ENCODE measurements at regions not wholly inside any gene's neighbourhood (a gene's known extent, or its start where the extent isn't known, plus 50 kb on each side); places are given as distances from the start of the nearest gene placed in this dataset.
A peak's percentile ranks its signal among the peaks of the same experiment; 100 is the strongest.

DNA sequence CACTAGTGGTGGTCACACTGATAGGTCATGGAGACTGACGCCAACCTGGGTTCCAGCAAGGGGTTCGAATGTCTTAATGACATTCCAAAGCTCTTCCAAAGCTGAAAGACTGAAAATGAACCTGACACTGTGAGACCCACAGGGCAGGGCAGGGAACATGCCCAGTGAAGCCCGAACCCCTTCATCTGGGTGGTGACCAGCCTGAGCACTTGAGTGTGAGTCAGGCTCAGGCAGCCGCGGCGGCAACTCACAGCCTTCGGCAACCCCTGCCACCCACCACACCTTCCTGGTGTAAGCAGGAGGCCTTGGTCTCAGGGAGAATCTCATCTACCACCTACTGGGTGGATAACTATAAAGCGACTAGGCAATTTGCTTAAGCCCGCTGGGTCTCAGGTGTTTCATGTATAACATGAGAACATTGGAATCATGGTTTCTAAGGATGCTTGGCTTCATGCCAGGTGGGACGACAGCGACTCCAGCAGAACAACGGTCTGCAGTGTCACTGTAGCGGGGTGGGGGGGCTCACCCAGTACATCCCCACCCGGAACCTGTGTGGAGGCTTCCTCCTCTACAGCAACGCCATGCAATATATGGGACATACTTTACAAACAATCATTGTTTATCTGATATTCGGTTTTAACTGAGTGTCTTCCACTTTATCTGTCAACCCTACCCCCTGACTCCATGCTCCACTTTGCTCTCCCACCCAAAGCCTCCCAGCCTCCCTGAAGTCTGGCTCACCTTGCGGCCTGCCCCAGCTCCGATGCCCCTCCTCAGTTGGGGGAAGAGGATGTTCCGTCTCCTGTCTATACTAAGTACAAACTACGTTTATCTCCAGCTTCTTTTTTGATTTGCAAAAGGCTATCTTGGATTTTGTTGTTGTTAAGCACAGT, 125.0 kb upstream of the MEF2A start:
- no peak for DNase-seq

DNA sequence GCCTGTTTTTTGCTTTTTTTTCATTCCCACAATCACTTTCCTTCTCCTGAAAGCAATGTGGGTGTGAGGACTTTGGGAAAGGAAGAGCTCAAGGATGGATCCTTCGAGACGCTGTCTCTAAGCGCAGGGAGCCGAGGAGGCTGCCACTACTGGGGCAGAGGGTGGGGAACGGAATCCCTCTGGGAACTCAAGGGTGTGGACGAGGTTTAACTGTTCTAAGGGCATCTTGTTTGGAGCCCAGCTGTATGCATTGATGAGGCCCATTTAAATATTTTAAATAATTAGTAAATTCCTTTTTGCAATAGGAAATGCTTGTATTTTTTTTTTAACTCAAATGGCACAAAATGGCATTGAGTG, 124.4 kb upstream of the MEF2A start:
- DNase-seq, result no peak

DNA sequence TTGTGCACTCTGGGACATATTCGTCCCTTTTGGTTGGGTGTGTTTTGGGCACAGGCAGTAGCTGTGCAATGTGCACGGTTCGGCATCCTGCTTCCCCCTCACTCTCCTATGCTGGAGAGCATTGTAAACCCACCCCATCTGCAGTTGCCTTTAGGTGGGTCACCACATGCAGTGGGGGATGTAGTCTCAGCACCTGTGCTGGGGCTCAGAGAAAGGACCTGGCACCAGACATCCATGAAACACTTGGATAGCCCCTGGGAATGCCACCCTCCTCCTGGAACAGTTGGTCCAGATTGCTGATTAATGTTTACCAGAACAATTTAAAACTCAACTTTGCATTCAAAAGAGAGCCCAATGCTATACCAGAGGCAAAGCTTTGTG, 123.9 kb upstream of the MEF2A start:
- no peak for DNase-seq

DNA sequence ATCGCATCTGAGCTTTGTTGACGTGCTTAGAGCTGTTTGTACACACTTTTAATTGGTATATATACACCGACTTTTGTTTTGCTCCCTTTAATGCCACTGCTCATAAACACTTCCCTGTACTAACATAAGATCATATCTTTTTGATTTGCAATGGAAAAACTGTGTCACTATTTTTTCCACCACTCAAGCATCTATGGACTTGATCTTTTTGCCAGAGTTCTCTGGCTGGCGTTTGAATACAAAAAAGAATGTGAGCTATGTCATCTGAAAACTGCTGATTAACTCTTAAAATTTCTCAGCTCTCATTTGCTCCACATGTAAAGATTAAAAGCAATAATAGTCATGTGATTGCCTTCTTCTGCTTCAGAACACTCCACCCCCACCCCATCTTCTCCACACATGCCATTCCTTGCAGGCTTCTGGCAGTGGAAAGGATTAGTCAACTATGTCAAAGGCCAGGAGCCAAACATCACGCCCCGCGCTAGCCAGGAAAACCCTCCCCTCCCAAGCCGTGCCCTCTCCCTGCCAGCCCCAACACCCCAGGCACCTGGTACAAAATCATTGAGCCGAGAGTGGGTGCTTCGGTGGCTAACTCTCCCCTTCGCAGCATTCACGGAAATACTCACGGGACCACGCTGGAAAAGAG, 123.4 kb upstream of the MEF2A start:
- no peak for DNase-seq

DNA sequence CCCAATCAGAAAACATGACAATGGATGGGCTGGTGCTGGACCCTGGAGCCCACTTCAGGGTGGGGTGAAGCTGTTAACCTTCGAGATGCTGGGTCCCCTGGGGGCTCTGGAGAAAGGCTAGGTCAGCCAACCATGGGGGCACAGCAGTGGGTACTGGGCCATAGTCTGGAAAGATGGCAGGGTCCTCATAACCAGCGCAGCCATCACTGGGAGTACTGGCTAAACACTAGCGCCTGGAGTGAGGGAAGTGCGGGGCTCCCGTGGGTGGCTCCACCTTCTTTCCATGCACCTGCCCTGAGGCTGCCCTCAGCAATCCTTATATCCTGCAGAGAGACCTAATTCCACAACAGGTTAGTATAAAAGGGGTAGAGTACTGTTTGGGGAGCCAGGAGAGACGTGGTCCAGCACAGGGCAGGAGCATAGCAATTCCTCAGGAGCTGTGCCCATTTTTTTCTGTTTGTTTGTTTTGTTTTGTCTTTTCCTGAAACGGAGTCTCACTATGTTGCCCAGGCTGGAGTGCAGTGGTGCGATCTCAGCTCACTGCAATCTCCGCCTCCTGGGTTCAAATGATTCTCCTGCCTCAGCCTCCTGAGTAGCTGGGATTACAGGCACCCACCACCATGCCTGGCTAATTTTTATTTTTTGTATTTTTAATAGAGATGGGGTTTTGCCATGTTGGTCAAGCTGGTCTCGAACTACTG, 122.6 kb upstream of the MEF2A start:
- DNase-seq, result no peak

DNA sequence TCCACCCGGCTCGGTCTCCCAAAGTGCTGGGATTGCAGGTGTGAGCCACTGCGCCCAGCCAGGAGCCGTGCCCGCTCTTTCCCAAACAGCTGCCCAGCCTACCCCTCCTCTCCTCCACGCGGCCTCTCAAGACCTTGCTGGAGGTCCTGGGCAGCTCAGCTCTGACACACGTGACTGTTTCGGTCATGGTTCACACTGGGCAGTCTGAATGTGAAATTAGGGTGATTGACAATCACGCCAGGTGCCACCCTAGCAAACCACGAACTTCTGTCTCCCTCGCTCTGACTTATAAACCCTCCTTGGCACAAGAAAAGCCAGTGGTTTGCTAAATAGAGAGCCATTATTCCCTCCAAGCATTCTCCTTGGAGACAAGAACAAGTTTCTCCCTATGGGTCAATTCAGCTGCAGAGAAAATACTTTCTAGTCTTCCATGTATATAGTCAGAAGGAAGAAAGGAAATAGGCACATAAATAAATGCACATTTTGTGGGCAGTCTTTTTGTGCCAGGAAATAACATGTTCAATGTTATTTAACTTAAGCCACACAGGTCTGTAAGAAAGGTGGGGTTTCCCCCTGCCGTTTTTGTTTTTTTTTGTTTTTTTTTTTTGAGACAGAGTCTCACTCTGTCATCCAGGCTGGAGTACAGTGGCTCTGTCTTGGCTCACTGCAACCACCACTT, 121.9 kb upstream of the MEF2A start:
- DNase-seq, result no peak

DNA sequence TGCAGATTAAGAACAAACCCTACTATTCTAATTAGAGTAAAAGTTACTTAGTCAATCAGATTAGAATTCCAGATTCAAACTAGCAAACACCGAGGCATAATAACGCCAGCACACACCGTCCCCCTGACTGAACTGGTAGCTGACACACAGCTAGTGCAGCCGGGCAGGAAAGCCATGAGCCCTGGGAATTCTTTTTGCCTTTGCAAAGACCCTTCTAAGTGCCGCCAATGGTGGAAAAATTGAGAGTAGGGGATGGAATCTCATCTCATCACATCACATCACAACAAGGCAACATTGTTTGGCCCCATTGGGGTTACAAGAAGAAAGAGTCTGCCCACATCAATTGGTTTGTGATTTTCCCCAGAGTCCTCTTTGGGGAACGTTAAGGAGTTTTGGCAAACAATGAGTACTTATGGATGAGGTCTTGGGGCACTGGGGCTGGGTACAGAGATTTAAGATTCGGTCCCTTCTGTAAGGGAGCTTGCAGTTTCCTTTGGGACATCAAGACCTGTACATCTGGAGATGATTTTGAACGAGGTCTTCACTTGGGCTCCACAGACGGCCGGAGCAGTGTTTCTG, 120.4 kb upstream of the MEF2A start:
- DNase-seq, result no peak

DNA sequence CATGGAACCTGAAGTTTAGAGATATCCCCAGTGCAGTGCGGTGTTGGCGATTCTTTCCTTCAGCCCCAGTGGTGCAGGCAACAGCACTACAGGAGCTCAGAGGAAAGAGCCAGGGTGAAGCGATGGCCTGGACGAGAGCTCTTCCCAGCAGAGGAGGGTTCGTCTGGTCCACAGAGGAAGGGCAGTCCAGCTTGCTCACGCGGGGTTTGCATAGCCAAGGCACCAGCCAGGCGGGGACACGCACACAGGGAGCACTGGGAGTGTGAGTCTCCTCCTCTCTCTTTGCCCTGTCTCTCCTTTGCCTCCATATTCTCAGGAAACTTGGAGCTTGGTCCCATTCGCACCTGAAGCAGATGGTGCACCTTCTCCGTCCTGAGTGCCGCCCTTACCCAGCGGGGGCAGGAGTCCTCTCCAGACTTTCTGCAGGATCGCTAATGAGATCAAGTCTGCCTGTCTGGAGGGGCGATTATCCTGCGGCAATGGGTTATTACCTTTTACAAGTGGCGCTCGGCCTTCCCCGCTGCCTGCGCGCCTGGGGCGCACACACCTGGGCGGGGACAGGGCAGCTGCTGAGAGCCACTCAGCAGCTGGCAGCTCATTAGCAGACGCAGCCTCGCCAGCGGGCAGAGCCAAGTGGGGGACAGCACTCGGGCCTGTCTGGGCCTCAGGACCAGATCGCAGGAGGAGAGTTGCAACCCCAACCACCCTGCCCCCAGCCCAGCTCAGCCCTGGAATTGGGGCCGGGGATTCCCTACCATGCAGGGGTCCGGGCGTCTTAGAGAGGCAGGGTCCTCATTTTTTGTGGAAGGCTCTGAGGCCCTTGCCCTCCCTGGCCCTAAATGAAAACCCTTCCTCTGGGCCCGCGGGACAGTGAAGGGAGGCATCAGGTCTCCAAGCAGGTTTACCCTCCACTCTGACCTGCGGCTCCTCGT, 119.0 kb upstream of the MEF2A start:
- peak; percentile 15 to 45 for DNase-seq

DNA sequence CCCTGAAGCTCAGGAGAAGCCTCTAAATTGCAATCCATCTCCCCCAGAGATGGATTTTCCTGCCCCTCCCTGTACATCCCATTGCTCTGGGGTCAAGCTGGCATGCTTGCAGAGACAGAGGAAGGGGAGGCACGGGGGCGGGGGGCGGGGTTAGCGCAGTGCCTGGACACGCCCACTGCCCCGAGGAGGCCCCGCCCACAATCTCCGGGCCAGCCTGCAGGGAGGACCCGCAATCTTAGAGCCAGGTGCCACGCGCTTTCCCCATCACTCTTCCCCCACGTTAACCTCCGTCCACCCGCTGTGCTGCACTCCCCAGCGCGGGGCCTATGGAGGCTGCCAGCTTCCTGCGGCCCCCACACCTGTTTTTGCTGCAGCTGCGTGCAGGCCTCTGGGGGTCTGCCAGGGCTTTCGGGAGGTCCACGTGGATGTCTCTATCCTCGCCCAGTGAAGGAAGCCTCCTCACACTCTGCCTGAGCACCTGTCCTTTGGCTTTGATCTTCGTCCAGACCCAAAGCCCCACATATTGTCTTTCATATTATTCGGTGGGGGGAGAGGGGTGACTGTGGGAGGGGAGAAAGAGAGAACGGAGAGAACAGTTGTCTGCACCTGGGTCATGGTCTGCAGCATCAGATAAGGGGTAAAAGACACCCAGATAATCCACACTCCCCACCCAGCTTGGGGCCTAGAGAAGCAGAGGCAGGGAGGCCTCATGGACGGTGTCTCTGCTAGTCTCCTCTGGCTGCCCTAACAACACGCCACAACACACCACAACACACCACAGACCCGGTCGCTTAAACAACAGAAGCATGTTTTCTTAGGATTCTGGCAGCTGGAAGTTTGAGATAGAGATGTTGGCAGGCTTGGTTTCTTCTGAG, 118.0 kb upstream of the MEF2A start:
- no peak for DNase-seq

DNA sequence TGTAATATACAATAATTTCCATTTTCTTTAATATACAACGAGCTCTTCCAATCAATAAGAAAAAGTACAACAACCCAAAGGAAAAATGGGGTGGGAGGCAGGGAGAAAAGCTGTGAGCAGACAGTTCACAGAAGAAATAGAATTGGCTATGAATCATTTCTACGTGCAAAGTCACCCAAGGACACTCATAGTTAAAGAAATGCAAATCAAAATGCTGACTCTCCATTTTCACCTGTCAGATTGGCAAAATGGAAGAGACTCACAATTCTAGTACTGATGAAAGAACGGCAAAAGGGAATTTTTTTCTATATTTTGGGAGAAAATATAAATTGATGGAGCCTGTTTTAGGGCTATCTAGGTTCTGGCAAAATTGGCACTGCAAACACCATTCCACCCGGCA, 116.3 kb upstream of the MEF2A start:
- no peak for DNase-seq

DNA sequence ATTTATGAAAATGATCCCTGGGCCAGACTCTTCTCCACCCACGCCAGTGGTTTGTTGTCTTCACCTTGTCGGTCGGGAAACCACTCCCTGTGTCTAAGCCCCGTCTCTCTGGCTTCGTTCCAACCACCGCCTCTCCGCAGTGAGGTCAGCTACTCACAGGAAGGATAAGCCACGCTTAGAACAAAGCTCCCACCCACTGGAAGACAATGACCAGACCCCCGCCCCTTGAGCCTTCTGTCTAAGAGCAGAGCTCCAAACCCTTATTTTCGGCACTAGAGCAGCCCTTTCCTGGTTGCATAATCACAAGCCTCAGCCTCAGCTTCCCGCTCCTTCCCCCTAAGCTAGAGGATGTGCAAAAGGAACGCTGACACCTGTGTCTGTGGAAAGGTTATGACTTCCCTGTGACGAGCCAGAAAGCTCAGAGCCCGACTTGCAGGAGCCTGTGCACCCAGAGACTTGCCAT, 114.9 kb upstream of the MEF2A start:
- DNase-seq, result peak; percentile 11 to 30

DNA sequence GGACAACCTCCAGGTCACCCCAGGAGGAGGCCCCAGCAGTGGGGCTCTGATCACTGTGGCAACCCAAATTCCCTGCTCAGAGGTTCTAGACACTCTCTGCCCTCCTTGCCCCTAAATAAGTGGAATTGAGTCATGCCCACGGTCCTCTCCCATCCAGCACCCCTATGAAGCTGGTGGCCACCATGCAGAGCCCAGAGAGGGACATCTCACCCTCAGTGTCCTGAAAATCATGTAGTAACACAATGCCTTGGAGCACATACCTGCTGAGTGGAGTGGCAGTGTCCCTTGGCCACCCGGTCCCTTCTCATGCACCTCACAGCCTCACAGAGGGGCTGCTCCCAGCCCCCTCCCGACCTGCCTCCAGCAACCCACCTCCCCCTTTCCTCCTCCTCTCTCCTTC, 114.3 kb upstream of the MEF2A start:
- no peak for DNase-seq

DNA sequence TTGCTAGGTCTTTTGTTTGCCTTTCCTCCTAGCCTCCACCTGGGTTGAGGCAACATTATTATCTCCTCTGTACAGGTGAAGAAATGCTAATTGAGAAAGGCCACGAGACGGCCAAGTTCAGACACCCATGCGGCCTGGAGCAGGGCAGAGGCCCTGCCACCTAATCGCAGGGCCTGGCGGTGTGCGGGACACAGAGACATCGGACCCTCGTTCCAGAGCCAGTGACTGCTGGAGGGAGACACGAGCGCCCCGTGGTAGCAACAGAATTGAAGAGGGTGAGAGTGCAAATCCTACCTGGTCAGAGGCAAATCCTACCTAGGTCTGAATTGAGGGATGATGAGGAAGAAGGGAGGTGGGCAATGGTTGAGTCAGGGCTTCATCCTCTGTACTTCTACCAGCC, 113.8 kb upstream of the MEF2A start:
- DNase-seq, result no peak

DNA sequence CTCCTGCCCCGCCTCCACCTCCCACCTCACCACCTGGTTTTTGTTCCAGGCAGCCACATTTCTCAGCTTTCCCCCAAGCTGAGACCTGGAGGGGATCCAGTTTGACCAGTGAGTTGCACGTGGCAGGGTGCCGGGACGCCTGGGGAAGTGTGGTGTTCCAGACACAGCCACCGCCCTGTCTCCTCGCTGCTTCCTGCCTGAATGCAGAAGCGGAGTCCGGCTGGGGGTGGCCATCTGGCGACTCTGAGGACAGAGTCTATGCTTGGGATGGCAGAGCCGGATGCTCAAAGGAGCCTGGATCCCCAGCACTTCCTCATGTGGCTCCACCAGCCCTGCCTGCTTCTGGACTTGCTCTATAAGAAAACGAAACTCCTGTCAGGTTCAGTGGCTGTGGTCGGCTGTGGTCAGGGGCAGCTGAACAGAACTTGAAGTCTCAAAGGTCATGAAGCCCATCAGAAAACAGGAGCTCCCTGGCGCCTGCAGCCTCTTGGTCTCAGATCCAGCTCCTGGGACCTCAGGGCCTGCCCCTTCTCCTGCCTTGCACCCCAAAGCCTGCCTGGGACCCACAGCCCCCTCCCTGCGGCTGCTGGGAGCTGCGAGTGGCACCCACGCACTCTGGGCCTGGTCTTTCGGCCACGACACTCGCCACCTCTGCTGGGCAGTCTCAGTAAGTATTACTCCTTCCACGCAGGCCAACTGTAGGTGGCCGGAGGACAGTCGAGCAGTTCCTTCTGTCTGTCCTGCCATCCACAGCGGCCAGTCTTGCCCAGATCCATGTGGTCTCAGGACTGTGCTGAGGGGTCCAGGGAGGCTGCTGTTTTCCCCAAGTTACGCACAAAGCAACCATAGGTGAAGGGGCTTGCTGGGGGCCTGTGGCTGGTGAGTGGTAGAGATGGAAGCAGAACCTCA, 112.8 kb upstream of the MEF2A start:
- DNase-seq, result no peak

DNA sequence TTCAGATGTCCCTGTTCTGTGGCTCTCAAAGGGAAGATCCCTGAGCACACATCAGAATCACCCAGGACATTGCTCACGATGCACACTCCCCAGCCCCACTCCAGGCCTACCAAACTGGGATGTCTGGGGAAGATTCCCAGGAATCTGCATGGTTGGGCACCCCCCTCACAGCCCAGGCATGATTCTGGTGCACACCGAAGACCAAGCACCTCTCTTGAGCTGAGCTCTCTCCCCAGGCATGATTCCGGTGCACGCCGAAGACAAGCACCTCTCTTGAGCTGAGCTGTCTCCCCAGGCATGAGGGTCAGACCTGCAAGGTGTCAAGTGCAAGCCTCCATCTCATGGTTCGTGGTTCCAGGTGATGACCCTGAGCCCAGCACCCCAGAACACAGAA, 112.2 kb upstream of the MEF2A start:
- DNase-seq, result no peak

DNA sequence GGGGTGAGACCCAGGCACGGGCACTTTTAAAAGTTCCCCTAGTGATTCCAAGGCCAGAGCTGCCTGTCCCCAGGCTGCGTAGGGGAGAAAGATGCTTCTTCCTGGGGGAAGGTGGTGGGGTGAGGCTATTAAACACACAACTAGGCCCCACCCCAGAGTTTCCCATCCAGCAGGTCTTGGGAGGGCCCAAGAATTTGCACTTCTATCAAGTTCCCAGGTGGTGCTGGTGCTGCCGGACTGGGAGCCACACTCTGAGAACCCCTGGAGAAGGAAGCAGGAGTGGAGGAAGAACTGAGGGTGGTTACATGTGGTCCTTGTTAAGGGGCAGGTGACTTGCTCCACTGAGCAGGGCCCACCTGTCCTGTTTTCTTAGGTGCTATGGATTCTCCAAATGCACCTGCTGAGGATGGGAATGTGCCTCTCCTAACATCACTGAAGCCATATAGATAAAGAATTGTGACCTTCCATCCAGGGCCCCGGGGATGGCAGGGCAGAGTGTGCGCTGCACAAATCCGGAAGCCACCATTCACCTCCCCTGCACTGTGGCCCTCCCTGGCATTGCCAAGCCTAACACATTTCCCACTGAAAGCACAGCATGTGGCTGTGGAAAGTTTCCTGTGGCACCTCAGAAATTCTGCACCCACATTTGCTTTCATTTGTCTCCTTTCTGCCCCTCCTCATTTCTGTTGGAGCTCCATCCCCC, 111.5 kb upstream of the MEF2A start:
- no peak for DNase-seq

DNA sequence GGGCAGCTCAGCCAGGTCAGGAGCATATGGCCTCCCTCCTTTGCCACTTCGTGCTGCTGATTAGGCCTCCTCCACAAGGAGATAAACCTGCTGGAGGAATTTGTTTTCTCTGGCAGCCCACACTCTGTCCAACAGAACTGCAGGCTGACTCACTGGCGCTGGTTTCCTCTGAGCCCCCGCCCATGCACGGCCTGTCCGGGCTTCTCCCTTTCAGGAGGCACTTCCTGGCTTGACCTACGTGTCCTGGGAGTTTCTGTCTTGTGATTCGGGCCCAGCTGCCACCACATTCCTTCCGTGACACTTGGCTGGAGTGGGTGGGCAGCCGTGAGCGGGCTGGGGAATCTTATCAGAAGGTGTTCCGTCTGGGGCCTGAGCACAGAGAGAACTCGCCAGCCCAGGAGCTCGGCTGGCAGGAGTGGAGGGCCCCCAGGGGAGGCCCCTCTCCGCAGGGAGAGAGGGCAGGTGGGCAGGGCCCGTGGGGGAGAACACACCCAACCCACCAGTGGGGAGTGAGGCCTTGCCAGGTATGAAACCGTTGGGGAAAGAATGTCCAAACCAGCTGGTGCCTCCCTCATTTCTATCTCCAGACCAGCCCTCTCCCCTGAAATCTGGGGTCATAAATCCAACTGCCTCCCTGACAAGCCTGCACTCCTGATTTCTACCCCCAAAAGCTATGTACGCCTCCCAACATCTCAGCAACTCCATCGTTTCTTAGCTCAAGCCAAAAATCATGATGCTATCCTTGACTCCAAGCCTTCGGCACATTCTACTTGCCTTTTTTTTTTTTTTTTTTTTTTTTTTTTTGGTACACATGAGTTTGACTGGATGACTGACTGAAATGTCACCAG, 110.6 kb upstream of the MEF2A start:
- no peak for DNase-seq

DNA sequence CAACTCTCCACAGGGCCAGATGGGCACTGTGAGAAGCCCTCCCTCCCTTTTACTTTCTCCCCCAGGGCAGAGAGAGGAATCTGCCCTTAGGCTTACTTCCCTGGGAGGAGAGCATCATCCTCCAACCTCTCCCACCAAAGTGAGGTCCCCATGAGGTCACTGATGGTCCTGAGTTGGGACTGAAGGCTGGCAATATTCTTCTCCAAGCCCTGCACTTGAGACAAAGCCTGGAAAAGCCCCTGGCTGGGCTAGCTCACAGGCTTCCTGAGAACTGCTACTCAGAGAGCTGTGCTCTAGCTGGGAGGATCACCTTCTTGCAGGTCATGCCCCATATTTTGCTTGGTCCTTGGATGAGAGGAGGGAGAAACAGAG, 110.0 kb upstream of the MEF2A start:
- DNase-seq, result no peak
